ENCODE measurements at regions not wholly inside any gene's neighbourhood (a gene's known extent, or its start where the extent isn't known, plus 50 kb on each side); places are given as distances from the start of the nearest gene placed in this dataset.

GRCh38 chr13:76231522-76232167 lies 595.5 kb downstream of the LMO7 start:
- H3K9me3 ChIP-seq, result no peaks in the 10 kb centered on the region
- intact Hi-C loops (cut with DNase I; ENCODE audit: low total_unique reads), result no loop called here
- no peak for DNase-seq
- TF ChIP-seq CTCF (IDR thresholded peaks at IDR 0.05) (no peak), POLR2A (IDR thresholded peaks at IDR 0.05) (no peak)
- H3K4me1 ChIP-seq, result no peaks in the 10 kb centered on the region
- no peaks in the 10 kb centered on the region for H3K36me3 ChIP-seq
- H3K4me3 ChIP-seq, result no peak overlapping the region
- no peaks in the 10 kb centered on the region for H3K27me3 ChIP-seq
- no peak overlapping the region for H3K27ac ChIP-seq

- intact Hi-C loops (cut with DNase I; ENCODE audit: low total_unique reads), result no loop called here
- Histone ChIP-seq H3K36me3 (no peaks in the 10 kb centered on the region), H3K27ac (no peak overlapping the region), H3K4me3 (no peak overlapping the region), H3K4me1 (no peaks in the 10 kb centered on the region), H3K9me3 (no peaks in the 10 kb centered on the region), H3K27me3 (no peaks in the 10 kb centered on the region)
- no peak for TF ChIP-seq POLR2A (IDR thresholded peaks at IDR 0.05)
- no peak for DNase-seq
Measured at GRCh38 chr13:76229281-76229680, 593.2 kb downstream of the LMO7 start.

- H3K9me3 ChIP-seq, result no peaks in the 10 kb centered on the region
- no peak overlapping the region for H3K27ac ChIP-seq
- intact Hi-C loops (cut with DNase I; ENCODE audit: low total_unique reads), result no loop called here
- H3K4me1 ChIP-seq, result no peaks in the 10 kb centered on the region
- DNase-seq, result no peak
- H3K27me3 ChIP-seq, result no peaks in the 10 kb centered on the region
- no peak overlapping the region for H3K4me3 ChIP-seq
- no peaks in the 10 kb centered on the region for H3K36me3 ChIP-seq
- TF ChIP-seq POLR2A (IDR thresholded peaks at IDR 0.05) (no peak), CTCF (IDR thresholded peaks at IDR 0.05) (no peak)
Measured at GRCh38 chr13:76226941-76227340, 590.8 kb downstream of the LMO7 start.

- no peaks in the 10 kb centered on the region for H3K27me3 ChIP-seq
- H3K27ac ChIP-seq, result no peak overlapping the region
- H3K9me3 ChIP-seq, result no peaks in the 10 kb centered on the region
- no peaks in the 10 kb centered on the region for H3K4me1 ChIP-seq
- no peak overlapping the region for H3K4me3 ChIP-seq
- TF ChIP-seq CTCF (IDR thresholded peaks at IDR 0.05) (no peak), POLR2A (IDR thresholded peaks at IDR 0.05) (no peak)
- H3K36me3 ChIP-seq, result no peaks in the 10 kb centered on the region
- no peak for DNase-seq
- intact Hi-C loops (cut with DNase I; ENCODE audit: low total_unique reads), result no loop called here
Measured at GRCh38 chr13:76225815-76226489, 589.8 kb downstream of the LMO7 start.

GRCh38 chr13:76223999-76224398 lies 587.9 kb downstream of the LMO7 start:
- Histone ChIP-seq H3K27me3 (no peaks in the 10 kb centered on the region), H3K9me3 (no peaks in the 10 kb centered on the region), H3K36me3 (no peaks in the 10 kb centered on the region), H3K4me3 (no peak overlapping the region), H3K4me1 (no peaks in the 10 kb centered on the region), H3K27ac (no peak overlapping the region)
- no peak for DNase-seq
- TF ChIP-seq POLR2A (IDR thresholded peaks at IDR 0.05) (no peak), CTCF (IDR thresholded peaks at IDR 0.05) (no peak)
- intact Hi-C loops (cut with DNase I; ENCODE audit: low total_unique reads), result no loop called here
